Activated T-cell treated with anti-CD3 and anti-CD28 coated beads for 48 hours (primary cell): ENCODE measurements at regions not wholly inside any gene's neighbourhood (a gene's known extent, or its start where the extent isn't known, plus 50 kb on each side); places are given as distances from the start of the nearest gene placed in this dataset.

Source experiments
- DNase-seq: peaks from one replicate; pipeline ENCODE4 v3.0.0-alpha.2; 2020; ENCODE audit warnings: low read depth

DNA sequence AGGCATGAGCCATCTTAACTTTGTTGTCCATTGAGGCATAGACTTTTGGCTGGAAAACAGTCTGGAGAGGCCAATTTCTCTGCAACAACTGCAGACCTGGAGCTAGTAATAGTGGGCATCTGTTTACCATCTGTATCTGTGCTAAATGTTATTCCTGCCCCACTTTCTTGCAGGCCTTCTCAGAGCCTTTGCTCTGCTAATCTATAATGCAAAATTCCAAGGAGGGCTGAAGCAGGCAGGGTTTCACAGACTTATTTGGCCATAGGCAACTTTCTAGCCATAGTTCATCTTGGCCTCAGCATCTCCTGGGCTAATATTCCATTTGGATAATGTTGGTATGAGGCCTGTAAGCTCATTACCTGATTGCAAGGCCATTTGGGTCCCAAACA is 124.5 kb upstream of the CSF3R start:
- DNase-seq, result no peak

DNA sequence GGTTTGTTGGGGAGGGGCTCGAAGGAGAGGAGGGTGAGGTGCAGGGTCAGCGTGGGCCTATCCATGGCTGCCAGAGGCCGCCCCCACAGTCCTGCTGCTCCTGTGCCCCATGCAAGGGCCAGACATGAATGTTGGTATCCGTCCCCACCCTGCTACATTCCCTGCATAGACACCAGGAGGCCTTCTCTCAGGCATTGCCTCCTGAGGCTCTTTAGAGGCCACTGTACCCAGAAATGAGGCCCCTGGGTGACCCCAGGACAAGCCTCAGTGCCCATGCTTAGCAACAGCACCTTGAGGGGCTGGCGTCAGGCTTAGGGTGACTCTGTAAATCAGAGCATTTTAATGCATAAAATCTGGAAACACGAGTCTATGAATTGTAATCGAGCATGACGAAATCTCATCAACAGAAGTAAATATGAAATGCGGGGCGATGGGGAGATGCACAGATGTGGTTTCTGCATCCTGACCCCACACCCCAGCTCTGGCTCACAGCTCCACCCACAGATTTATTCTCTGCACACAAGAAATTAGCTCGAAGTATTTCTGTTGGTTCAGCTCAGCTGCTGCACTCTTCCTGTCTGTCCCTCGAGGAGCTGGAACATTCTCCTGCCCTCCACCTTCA is 124.0 kb upstream of the CSF3R start:
- DNase-seq, result no peak

DNA sequence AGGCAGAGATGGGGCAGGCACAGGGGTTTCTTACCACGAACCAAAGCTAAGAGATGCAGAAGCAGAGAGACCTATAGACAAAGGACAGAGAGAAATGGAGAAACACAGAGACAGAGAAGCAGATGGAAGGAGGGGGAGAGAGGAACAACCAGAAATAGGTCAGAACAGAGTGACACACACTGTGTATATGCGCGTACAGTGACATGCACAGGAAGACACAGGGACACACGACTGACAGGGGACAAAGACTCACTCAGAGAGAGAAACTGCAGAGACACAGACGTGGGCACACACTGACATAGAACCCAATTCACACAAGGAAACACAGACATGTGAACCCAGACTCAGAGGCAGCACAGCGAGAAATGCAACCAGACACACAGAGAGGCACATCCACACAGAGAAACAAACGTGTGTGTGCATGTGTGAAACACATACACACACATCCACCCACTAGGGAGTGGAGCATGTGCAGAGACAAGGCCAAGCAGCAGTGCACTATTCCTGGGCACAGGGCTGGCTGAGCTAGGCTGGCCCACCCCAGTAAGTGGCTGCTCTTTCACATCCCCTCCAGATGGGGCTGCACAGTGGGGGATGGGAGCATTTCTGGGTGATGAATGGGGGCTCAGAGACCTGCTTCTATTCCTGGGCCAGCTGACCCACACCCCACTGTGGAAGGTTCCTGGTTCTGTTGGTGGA is 123.4 kb upstream of the CSF3R start:
- DNase-seq, result no peak

DNA sequence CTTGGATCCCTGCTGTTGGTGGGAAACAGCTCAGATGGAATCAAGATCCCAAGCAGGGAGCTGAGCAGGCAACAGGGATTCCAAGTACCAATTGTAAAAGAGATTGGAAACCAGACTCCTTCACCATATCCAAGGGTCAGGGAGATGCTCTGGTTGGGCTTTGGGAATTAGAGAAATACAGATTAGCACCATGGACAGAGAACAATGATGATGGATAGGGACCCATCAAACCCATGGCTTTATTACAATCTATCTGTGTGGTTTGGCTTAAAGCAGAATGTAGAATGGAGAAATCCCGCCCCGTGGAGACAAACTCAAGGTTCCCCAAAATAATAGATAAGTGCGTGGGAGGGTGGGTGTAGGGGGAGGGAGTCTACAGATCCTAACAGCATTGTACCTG is 120.7 kb upstream of the CSF3R start:
- DNase-seq, result no peak

DNA sequence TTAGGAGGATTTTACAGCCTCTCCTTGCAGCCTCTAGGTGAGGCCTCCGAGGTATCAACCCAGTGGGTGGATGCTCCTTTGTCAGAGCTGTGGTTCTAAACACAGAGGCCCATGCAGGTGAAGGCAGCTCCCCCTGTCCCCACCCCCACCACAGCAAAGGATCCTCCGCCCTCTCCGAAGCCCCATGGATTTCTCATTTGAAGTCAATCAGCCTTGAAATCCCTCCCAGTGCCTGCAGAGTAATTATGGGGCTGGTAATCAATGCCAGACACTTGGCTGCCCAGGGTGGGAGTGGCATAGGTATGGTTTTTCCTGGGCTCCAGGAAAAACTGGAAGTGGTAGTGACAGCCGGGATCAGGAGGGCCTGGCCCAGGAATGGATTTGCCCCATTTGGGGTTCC is 119.5 kb upstream of the CSF3R start:
- DNase-seq, result no peak

DNA sequence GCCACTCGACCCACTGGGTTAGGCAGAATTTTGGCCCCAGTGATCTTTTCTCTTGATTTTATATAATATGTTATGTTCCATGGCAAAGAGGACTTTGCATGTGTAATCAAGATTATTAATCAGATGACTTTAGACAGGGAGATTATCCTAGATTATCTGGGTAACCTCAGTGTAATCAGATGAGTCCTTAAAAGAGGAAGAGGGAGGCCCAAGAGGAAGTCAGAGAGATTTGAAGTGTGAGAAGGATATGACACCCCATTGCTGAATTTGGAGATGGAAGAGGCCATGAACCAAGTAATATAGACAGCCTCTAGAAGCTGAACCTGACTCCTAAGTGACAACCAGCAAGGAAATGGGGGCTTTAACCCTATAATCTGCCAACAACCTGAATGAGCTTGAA is 117.1 kb upstream of the CSF3R start:
- no peak for DNase-seq

DNA sequence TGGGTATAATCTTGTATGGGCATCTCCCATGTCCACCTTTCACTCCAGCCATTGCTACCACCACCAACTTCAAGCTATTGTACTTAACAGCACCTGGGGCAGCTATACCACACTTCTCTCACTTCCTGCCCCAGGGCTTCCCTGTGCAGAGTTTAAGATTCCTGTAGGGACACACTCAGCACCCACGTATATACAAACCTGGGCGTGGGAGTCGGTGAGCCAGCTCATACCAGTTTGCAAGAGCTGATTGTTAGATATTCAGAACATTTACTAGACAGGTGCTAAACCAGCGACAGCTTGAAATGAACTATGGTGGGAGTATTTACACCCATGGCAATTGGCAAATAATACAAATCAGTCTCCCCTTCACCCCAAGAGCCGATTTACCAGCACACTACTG is 114.8 kb upstream of the CSF3R start:
- no peak for DNase-seq

DNA sequence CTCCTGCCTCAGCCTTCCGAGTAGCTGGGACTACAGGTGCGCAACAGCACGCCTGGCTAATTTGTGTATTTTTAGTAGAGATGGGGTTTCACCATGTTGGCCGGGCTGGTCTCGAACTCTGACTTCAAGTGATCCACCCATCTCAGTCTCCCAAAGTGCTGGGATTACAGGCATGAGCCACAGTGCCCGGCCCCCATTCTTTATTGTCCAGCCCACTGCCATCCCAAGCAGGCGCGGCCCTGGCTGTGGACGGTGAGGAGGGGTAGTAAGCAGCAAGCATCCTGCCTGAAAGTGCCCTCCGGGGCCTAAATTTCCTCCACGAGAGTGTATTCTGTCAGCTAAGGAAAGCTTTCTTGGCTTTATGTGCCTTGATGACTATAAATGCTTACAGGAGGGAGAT is 113.2 kb upstream of the CSF3R start:
- no peak for DNase-seq

DNA sequence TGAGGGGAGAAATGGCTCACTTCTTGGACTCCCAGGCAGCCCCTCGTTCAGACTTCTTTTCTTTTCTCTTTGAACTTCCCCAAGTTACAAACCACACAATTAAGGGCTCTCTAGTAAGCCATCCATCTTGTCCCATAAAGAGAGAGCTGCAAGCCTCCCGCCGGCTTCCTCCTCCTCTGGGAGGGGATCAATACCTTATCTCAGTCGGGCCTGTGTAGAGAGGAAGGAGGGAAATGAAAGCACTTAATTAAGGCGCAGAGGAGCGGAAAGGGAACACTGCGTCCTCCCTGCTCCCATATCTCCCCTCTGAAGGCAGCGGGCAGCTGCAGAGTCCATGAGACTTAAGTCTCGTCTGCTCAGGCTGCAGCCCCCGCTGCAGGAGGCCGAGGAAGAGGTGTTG is 112.6 kb upstream of the CSF3R start:
- no peak for DNase-seq

DNA sequence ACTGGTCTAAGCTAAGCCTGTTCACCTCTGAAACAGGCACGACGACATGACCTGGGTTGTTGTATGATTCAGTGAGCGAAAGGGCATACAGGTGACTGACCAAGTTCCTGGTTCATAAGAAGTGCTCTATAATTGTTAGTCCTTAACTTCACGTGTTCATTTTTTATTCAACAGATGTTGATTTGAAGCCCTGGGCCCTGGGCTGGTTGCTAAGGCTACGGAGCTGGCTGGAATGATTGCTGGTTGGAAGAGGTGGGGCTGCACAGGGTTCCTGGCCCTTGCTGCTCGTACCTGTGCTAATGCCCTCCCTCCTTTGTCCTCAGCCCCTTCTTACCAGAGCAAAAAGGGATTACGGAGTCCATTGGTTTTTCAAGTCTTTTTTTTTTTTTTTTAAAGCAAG is 111.3 kb upstream of the CSF3R start:
- no peak for DNase-seq

DNA sequence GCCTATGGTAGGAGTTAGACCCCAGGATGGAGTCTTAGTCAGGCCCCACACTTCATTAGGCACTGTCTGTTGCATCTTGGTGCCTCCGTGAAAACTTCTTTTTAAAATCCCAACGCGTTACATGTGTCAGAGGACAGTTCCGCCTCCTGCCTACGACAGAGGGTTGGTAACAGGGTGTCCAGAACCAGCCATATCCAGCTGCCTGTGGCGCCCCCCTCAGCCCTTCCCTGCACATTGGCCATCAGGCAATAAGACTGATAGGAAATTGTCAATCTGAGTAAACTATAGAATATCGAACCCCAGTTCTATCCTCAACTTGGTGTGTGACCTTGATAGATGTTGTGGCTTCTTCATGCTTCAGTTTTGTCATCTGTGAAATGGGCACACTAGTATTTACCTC is 108.6 kb upstream of the CSF3R start:
- DNase-seq, result no peak

DNA sequence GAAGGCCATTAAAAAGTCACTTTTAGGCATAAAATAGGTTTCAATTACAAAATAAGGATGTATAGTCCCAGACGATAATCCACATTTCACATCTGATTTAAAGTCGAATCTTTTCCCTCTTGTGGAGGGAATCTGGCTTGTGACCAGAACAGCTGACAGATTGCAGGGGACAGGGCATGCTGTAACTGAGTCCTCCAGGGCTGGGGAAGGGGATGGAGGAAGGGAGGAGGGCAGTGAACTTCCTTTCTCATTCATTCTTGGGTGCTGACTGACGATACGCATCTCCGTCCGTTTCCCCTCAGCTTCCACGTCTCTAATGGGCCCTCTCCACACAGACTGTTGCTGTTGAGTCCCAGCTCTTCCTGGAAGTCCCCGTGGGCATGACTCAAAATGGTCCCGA is 108.1 kb upstream of the CSF3R start:
- DNase-seq, result no peak

DNA sequence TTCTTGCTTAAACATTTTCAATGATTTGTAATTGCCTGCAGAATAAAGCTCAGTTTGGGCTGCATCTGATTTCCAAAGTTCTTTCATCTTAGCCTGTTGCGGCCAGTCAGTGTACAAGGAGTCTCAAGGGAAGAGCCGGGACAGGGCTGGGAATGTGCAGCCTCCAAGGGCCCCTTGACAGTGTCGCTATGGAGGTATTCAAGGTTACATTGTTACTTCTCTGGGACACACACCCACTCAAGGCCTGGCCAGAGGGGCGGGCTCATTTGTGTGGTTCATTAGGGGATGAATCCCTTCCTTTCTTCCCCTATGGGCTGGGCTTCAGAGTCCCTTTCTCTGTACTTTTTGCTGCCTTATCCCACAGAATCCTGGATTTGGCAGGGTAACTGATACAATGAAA is 107.6 kb upstream of the CSF3R start:
- DNase-seq, result no peak

DNA sequence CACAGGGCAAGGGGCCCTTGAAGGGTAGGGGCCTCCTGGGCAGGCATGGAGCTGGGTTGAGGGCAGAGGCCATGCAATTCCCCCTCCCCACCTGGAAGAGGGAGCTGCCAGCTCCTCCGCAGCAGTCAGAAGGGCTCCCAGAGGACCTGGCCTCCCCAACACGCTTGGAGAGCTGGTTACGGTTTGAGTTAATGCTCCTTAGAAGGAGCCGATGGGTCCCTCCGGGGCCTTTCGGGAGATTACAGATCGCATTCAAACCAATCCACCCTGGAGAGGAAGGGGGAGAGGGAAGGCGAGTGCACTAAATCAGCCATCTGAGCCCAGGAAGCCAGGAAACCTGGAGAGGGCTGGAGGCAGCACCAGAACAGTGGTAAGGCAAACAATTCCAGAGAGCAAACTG is 106.3 kb upstream of the CSF3R start:
- no peak for DNase-seq

DNA sequence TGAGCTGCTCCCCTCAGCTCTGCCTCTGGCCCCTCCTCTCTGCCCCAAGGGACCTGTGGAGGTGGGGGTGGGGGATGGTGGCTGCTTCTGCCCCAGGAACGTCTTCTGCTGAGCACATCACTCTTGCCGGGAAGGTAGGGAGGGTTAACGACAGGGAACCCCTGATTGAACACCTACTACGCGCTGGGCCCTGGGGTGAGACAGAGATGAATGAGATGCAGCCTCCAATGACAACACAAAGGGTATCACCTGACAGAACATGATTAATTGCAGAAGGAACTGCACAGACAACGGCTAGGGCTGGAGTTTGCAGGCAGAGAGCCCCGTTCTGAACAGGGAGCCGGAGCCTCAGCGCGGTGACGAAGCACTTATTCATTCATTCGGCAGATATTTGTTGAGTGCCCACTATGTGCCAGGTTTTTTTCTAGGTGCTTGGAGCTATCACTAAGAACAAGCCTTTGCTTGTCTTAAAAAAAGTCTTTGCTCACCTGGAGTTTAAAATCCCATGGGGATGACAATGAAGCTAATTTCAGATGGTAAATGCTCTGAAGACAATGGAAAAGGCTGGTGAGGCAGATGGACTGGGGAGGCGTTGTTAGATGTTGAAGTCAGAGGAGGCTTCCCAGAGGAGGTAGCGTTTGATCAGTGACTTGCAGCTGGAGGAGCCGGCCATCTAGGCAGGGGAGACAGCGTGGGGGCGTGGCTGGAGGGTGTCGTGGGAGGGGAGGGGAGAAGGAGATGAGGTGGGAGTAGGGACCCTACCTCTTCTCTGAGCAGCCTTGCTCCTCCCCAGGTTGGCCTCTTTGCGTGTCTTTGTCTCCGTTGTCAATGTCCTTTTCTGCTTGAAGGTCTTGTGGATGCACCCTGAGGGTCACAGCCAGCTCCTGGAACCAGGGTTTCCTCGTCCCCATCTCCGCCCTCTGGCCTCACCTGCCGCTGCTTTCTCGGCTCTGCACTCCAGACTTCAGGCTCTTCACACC is 103.1 kb upstream of the CSF3R start:
- no peak for DNase-seq

DNA sequence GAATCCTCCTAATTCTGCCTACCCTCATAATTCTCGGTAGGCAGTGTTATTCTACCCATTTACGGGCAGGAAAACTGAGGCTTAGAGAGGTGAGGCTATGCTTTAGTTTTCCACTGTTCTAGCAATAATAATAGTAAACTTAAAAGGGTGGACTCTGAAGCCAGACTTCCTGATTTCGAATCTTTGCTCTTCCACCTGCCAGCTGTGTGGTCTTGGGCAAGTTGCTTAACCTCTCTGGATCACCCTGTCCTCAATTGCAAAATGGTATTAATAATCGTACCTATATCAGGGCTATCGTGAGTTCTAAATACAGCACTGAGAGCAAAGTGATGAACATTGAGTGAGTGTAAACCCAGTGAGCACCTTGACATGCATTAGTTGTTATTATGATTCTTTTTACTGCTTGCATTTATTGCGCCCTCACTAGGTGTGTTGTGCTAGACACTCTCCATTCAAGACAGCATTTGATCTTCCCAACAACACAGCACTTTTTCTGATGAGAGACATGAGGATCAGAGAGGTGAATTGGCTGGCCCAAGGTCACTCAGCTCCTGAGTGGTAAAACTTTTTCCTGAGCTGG is 102.3 kb upstream of the CSF3R start:
- no peak for DNase-seq

DNA sequence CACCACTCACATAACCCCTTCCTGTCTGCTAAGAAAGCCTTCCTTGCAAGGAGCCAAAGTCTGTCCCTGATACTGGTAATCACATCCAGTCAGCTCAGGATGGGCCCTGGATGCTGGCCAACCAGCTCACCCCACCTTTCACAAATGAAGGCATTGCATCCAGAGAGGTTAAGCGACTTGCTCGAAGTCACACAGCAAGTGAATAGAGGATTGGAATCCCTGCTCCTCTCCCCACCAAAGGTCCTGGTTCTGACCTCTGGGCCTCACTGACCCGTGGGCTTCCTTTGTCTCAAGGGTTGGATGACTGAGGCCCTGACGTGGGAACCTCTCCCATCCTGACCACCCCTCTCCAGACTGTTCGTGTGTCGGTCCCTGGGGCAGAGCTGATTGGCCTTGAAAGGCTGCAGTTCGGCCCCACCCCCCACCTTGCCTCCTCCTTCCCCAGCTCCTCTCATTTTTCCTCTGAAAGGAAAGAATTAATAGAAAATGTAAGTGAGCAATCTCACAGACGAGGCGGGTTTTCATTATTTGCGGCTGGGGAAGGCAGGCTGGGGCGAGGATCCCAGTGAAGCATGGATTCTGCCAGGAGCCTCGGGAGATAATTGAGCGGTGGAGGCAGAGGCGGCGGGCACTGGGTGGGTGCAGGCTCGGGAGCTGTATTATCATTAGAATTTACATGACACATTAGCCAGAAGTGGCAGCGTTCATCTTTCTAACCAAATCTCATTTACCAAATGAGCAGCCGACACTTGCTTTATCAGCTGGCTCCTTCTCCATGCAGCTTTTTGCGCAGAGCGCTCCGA is 101.5 kb upstream of the CSF3R start:
- no peak for DNase-seq

DNA sequence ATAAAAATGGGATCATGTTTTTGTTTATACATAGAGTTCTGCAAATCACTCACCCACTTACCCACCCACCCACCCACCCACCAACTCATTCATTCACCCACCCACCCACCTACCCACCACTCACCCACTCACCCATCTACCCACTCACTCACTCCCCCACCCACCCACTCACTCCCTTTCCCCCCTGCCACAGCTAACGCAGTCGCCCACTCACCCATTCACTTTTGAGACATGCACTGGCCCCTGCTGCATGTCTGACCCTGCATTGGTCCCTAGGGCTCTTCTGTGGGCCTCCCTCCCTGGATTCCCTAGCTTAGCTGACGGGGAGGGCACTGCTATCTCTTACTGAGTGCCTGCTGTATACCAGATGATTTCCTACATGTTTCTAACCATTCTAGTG is 100.4 kb upstream of the CSF3R start:
- DNase-seq, result no peak

DNA sequence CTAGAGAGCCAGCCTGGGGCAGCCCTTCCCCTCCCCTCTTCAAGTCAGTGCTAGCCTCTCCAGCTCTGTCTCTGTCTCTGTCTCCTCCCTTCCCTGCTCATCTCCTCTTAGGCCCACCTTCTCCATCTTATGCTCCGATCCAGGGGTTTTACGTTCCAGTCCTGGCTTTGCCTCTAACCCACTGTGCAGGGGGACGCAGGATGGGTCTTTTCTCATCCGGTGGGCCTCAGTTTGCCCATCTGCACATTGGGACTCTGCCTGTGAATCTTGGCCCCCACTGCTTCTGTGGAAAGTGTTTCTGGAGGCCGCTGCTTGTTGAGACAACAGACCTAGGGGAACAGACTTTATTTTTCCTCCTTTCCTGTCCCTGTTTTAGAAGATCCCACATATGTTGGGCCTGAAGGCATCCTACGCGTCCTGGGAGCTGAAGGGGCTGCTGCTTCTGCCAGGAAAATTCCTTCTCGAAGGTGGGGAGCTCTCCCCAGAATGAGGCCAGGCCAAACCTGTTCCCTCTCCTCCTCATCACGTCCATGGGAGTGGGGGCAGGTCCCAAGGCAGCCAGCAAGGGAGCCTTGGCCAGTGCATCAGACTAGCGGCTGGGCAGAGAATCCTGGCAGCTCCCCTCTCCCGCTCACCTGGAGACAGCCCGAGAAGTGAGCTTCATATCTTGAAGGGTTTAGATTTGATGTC is 99.5 kb upstream of the CSF3R start:
- no peak for DNase-seq

DNA sequence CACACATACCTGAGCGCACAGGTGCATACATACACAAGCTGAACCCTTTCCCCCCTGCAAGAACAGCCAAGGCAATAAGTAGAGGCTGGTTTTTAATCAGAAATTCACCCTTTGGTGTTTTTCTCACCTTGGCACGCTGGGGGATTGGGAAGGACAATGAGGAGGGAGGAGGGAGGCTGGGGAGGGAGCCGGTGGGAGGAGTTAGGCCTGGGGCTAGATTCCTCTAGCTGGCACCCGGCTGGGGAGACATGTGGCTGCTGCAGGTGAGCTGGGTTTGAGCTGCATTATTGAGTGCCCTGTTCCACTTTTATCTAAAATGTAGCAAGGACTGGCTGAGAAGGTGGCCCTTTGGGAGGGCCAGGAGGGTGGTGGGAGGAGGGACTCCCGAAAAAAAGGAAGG is 97.8 kb upstream of the CSF3R start:
- DNase-seq, result no peak

DNA sequence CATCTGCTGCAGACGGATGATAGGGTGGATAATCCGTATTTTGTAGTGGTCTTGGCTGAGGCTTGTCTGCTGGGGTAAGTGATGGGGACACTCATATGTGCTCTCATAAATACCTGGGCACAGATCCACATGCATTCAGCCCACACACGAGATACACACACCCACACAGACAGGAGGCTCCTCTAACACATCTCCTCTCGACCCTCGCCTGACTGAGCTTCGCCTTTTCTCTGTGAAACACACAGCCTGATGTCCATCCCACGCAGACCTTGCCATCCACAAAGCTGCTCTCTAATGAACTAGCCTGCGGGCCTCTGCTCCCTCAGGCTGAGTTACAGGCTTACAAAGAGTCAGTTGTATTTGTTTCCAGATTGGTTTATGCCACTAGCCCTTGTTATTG is 96.3 kb upstream of the CSF3R start:
- no peak for DNase-seq
